ENCODE measurements at regions not wholly inside any gene's neighbourhood (a gene's known extent, or its start where the extent isn't known, plus 50 kb on each side); places are given as distances from the start of the nearest gene placed in this dataset.

DNA sequence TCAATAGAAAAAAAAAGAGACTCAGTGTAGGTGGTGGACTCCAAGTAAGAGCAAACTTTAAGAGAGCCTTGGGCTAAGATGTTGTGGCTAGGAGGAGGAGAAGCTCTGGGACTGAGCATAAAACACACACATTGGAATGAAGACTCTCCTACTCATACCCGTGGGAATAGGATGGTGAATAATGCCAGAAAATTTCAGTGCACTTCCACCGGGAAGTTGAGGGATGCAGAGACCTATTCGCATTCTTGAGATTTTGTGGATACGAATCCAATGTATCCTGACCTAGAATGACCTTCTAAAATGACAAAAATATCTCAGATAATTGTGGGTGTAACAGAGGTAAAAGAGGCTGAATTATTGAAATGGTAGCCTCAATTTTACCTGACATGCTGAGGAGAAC, 388.7 kb upstream of the SGO1 start:
- Histone ChIP-seq H3K4me2 (ENCODE audit: low read depth, low read length) (peak overlapping the region; percentile 70; the same call in 1 of the 2 replicates), H3K4me1 (ENCODE audit: control insufficient read depth, insufficient read depth, low read length) (peaks cover 3% of the 10 kb centered on the region; the same call in 1 of the 2 replicates), H2BK15ac (ENCODE audit: low read depth, low read length) (no peak overlapping the region), H4K20me1 (ENCODE audit: insufficient read depth, low read length) (no peaks in the 10 kb centered on the region), H3K9ac (ENCODE audit: low read depth, low read length) (no peak overlapping the region), H3K4ac (ENCODE audit: low read depth, low read length) (peak overlapping the region; percentile 12; the same call in 1 of the 2 replicates), H4K91ac (ENCODE audit: insufficient read depth, low read depth, low read length) (0 out of 2 replicates have a peak overlapping the region, but pooled peaks have one; percentile 18), H3K4me3 (ENCODE audit: insufficient read depth, low read depth, low read length) (no peak overlapping the region), H3K23ac (ENCODE audit: low read depth, low read length) (peak overlapping the region; percentile 83; the same call in 1 of the 2 replicates), H4K5ac (ENCODE audit: low read depth, low read length) (no peak overlapping the region), H3K79me1 (ENCODE audit: low read depth in 1 of 2, low read length in 2 of 2) (no peaks in the 10 kb centered on the region), H3K27ac (ENCODE audit: insufficient read depth, low read length) (no peak overlapping the region), H3K18ac (ENCODE audit: low read depth, low read length) (peak overlapping the region; percentile 68; the same call in 1 of the 2 replicates), H2BK5ac (ENCODE audit: low read depth, low read length, poor library complexity, severe bottlenecking) (peak overlapping the region; percentile 69), H2AFZ (replicated peaks; ENCODE audit: low read length, poor library complexity) (no peak overlapping the region), H3K56ac (ENCODE audit: extremely low read depth, insufficient read depth, low read length) (no peak overlapping the region), H2AK9ac (replicated peaks; ENCODE audit: low read depth, low read length, poor library complexity) (no peak overlapping the region), H3K36me3 (ENCODE audit: control insufficient read depth, insufficient read depth, low read length) (no peaks in the 10 kb centered on the region), H2BK120ac (ENCODE audit: low read depth, low read length) (peak overlapping the region; percentile 89), H2BK20ac (ENCODE audit: low read depth, low read length) (peak overlapping the region; percentile 92), H3K27me3 (ENCODE audit: control insufficient read depth, insufficient read depth, low read length) (no peaks in the 10 kb centered on the region), H3K14ac (replicated peaks; ENCODE audit: low read depth, low read length) (peak overlapping the region; percentile 52), H4K8ac (ENCODE audit: low read depth in 2 of 2, low read length in 2 of 2) (peak overlapping the region in 1 of 2 experiments; percentile 92; a peak in 2 of 4 replicates), H3K9me1 (ENCODE audit: insufficient read depth, low read length) (no peaks in the 10 kb centered on the region), H3K9me3 (ENCODE audit: control insufficient read depth, insufficient read depth, low read length) (no peaks in the 10 kb centered on the region), H2AK5ac (ENCODE audit: low read depth, low read length) (no peak overlapping the region)
- intact Hi-C loops (cut with micrococcal nuclease) = no loop called here
- DNase-seq (peak; percentile 81), ATAC-seq (ENCODE audit: low read depth) (peak; percentile 83)
- POLR2A ChIA-PET (ENCODE audit: unreplicated experiment) = no interaction called here
- dilution Hi-C loops (cut with HindIII; ENCODE audit: low sequenced_read_pairs, unreplicated experiment) = no loop called here
- BruUV-seq (replicated peaks) = no TSS peak
- TF ChIP-seq CEBPB (IDR thresholded peaks at IDR 0.05; ENCODE audit: low read depth, low read length) (no peak), MAZ (IDR thresholded peaks at IDR 0.05; ENCODE audit: borderline replicate concordance, low read depth, low read length) (no peak), NFE2L2 (IDR thresholded peaks at IDR 0.05; ENCODE audit: low read depth, low read length) (no peak), POLR2A (IDR thresholded peaks at IDR 0.05; ENCODE audit: low read depth, low read length) (no peak), RAD21 (IDR thresholded peaks at IDR 0.05; ENCODE audit: low read length) (no peak), RFX5 (IDR thresholded peaks at IDR 0.05; ENCODE audit: low read depth, low read length) (no peak), RCOR1 (IDR thresholded peaks at IDR 0.05; ENCODE audit: insufficient replicate concordance, low read length) (no peak), FOS (IDR thresholded peaks at IDR 0.05; ENCODE audit: low read depth, low read length) (no peak), SMC3 (IDR thresholded peaks at IDR 0.05; ENCODE audit: low read depth, low read length) (no peak), BHLHE40 (IDR thresholded peaks at IDR 0.05; ENCODE audit: low read depth, low read length) (no peak), MXI1 (IDR thresholded peaks at IDR 0.05; ENCODE audit: borderline replicate concordance, low read depth, low read length) (no peak), MAFK (IDR thresholded peaks at IDR 0.05; ENCODE audit: low read depth, low read length) (no peak)
- TF ChIP-seq, protein P1, sequence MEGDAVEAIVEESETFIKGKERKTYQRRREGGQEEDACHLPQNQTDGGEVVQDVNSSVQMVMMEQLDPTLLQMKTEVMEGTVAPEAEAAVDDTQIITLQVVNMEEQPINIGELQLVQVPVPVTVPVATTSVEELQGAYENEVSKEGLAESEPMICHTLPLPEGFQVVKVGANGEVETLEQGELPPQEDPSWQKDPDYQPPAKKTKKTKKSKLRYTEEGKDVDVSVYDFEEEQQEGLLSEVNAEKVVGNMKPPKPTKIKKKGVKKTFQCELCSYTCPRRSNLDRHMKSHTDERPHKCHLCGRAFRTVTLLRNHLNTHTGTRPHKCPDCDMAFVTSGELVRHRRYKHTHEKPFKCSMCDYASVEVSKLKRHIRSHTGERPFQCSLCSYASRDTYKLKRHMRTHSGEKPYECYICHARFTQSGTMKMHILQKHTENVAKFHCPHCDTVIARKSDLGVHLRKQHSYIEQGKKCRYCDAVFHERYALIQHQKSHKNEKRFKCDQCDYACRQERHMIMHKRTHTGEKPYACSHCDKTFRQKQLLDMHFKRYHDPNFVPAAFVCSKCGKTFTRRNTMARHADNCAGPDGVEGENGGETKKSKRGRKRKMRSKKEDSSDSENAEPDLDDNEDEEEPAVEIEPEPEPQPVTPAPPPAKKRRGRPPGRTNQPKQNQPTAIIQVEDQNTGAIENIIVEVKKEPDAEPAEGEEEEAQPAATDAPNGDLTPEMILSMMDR (conservative IDR thresholded peaks at IDR 0.05; ENCODE audit: low read depth, low read length) = no peak
- TF ChIP-seq, protein P2, sequence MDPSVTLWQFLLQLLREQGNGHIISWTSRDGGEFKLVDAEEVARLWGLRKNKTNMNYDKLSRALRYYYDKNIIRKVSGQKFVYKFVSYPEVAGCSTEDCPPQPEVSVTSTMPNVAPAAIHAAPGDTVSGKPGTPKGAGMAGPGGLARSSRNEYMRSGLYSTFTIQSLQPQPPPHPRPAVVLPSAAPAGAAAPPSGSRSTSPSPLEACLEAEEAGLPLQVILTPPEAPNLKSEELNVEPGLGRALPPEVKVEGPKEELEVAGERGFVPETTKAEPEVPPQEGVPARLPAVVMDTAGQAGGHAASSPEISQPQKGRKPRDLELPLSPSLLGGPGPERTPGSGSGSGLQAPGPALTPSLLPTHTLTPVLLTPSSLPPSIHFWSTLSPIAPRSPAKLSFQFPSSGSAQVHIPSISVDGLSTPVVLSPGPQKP (IDR thresholded peaks at IDR 0.05; ENCODE audit: borderline replicate concordance, low read depth, low read length) = no peak
- CTCF ChIA-PET = no interaction called here
- in situ Hi-C loops (cut with MboI; ENCODE audit: low sequenced_read_pairs) = no loop called here
- WGBS, 2 experiments (ENCODE audit: extremely low coverage in 2 of 2, insufficient read length in 1 of 2) = no CpG with 5 or more reads among the region's 4 CpGs
